Uterus (tissue), 2 donors: ENCODE measurements at regions not wholly inside any gene's neighbourhood (a gene's known extent, or its start where the extent isn't known, plus 50 kb on each side); places are given as distances from the start of the nearest gene placed in this dataset.

ENCODE experiments used
- CTCF ChIP-seq, 4 experiments: fragments of 200-600 bp in 2 of 4; fragments of 450-650 bp in 2 of 4; sonication (generic) in 2 of 4; IDR thresholded peaks; one replicate each; pipeline ENCODE4 v1.5.1; 2016 to 2019; ENCODE audit warnings: antibody characterized with exemption in 4 of 4, mild to moderate bottlenecking in 2 of 4, moderate library complexity in 1 of 4
- POLR2A ChIP-seq, 2 donors: fragments of 450-650 bp; IDR thresholded peaks; one replicate each; pipeline ENCODE4 v1.6.1; 2016; ENCODE audit warnings: antibody characterized with exemption in 2 of 2, mild to moderate bottlenecking in 1 of 2, moderate library complexity in 1 of 2

- no peak for TF ChIP-seq CTCF (IDR thresholded peaks at IDR 0.05)
- TF ChIP-seq POLR2A (IDR thresholded peaks at IDR 0.05), result no peak
Measured at GRCh38 chr11:119794141-119794665, 65.2 kb upstream of the NECTIN1 start.
